Ureter (tissue), 1 donor: ENCODE measurements at regions not wholly inside any gene's neighbourhood (a gene's known extent, or its start where the extent isn't known, plus 50 kb on each side); places are given as distances from the start of the nearest gene placed in this dataset.
"Not testable (repeated sequence)": the region's sequence is repeated elsewhere in the genome, so short reads cannot be mapped to it uniquely, and the experiment has no call there.

Experiments used
- DNase-seq: peaks from one replicate; pipeline ENCODE4 v3.0.0-alpha.2; 2020; ENCODE audit warnings: low spot score
- donor health status: DM: yes; HTN: yes; CAD: no.

DNA sequence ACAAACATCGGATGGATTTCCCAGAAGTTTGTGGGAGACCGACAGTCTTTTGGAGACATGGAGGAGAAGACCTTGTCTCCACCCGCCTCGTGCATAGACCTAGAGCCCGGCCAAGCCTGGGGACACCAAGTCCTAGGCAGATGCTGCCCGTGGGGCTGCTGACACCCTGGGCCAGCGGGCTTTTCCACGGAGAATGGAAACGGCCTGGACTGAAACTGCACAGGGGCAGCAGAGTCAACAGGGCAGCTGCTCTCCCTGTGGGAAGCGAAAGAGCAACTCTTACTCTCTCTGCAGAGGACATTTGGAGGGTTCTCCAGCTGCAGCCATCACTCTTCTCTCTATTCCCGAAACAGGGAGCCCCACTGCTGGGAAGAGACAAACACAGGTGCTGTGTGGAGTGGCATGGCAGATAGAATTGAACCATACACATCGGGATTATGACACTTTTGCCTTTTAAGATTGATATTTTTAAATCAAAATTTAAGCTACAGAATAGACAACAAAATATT, 401.2 kb downstream of the THBS2 start:
- no peak for DNase-seq

DNA sequence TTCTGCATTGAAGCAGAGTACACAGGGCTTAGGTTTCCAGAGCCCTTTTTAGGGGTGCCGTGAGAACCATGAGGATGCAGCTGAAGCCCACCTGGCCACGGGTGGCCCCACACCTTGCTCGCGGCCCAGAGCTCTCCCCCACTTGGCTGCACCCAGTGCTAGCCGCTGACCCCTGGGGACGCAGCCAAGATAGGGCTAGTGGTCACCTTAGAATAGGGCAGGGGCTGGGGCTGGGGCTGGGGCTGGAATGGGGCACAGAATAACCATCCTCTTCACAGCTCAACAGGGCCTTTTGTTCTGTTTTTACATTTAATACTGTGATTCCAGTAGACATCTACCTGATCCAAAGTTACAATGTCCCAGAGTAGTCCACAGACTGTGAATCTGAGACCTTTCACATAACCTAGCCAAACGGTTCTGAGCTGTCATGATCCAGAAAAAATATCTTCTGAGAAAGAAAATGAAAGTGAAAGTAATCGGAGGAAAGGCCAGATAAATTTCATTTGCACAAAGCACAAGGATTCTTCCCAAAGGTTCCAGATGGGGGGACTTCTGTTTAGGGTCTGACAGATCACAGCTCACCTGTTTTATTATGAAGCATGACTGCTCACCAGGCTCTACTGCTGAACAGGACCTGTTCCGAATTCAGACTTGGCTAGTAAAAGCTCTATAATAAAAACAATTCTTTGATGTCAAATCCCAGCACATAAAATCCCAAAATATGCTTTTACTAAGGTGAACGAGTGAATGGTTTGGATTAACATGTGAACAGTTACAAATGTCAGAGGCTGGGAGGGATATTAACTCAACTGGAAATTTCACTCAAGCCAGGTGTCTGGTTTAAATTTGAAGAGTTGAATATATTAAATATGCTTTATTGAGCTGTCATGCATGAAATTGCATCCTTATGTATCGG, 401.9 kb downstream of the THBS2 start:
- DNase-seq = no peak

DNA sequence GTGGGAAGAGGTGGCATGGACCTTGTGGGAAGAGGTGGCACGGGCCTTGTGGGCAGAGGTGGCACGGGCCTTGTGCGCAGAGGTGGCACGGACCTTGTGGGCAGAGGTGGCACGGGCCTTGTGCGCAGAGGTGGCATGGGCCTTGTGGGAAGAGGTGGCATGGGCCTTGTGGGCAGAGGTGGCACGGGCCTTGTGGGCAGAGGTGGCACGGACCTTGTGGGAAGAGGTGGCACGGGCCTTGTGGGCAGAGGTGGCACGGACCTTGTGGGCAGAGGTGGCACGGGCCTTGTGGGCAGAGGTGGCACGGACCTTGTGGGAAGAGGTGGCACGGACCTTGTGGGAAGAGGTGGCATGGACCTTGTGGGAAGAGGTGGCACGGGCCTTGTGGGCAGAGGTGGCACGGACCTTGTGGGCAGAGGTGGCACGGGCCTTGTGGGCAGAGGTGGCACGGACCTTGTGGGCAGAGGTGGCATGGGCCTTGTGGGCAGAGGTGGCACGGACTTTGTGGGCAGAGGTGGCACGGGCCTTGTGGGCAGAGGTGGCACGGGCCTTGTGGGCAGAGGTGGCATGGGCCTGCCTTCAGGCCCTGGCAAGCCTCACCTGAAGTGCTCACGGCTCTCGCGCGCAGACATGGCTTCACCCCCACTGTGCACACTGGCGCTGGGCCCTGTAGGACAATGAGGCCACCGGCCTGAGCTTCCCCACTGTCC, 403.5 kb downstream of the THBS2 start:
- DNase-seq = not testable (repeated sequence)

DNA sequence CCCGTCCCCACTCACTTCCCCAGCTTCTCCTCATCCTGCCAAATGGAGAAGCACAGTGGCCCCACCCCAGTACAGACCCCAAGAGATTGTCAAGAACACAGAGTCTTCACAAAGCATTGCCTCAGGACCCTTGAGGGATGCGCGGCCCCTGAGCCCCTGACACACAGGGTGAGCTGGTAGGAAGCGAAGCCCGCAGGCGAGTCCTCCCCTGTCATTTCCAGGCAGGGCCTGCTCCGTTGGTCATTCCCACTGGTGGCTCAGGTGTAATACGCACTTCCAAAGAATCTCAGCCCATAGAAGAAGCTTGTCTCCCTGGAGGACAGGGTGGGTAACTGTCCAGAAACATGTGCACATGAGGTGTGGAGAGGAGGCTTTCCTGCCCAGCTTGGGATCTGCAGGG, 404.2 kb downstream of the THBS2 start:
- DNase-seq = no peak

DNA sequence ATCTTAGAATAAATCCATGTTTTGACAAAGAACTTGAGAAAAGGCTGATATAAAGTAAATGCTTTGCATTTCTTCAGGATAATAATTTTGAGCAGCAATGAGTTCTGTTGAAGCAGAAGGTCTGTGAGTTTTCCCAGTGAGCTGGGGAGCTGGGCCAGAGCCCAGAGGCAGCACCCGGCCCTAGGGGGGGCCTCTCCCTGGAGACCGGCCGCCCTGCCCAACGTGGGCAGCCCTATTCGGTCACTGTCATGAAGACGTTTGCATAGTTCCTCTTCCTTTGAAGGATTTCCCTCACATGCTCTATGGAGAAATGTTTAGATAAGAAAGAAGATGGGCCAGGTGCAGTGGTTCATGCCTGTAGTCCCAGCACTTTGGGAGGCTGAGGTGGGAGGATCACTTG, 404.8 kb downstream of the THBS2 start:
- DNase-seq = no peak

DNA sequence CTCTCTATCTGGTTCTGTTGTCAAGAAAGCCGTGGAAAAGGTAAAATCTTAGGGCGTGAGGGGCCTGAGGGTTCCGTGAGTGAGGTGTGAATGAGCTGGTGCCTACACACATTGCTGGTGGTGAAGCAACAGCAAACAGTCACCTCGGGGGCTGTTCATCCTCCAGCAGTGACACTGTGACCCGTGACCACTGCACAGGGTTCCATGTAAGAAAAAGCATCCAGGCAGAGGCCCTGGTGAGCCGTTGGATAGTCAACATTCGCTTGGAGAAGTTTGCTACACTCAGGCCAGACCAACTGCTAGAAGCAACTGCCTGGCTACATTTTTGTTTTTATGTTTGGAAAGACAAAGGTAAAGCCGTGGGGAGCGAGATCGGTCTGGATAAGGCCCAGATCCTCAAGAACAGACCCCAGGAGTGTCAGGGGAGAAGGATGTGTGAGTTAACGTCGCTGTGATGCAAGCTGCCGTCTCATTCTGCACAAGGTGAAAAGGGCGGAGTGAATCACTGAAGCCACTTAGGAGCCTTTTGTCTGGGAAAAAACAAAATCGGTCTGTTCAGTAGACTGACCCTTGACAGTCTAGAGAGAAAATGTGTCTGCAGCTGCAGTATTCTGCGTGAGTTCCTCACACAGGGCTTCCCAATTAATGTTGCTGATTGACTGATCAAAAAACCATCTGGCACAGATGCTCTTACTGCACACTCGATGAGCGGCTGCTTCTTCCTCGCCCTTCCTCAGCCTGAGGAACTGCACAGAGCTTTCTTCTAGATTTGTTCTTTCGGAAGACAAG, 404.0 kb downstream of the SMOC2 start:
- no peak for DNase-seq

DNA sequence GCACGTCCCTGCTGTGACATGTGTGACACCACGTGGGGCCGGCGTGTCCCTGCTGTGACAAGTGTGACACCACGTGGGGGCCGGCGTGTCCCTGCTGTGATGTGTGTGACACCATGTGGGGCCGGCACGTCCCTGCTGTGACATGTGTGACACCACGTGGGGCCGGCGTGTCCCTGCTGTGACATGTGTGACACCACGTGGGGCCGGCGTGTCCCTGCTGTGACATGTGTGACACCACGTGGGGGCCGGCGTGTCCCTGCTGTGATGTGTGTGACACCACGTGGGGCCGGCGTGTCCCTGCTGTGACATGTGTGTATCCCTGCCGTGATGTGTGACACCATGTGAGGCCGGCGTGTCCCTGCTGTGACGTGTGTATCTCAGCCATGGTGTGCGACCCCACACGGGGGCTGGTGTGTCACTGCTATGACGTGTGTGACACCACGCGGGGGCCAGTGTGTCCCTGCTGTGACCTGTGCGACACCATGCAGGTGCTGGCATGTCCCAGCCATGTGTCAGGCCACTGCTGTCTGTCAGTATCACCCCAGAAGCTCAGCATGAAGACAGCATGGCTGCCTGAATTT, 401.7 kb downstream of the SMOC2 start:
- DNase-seq = not testable (repeated sequence)

DNA sequence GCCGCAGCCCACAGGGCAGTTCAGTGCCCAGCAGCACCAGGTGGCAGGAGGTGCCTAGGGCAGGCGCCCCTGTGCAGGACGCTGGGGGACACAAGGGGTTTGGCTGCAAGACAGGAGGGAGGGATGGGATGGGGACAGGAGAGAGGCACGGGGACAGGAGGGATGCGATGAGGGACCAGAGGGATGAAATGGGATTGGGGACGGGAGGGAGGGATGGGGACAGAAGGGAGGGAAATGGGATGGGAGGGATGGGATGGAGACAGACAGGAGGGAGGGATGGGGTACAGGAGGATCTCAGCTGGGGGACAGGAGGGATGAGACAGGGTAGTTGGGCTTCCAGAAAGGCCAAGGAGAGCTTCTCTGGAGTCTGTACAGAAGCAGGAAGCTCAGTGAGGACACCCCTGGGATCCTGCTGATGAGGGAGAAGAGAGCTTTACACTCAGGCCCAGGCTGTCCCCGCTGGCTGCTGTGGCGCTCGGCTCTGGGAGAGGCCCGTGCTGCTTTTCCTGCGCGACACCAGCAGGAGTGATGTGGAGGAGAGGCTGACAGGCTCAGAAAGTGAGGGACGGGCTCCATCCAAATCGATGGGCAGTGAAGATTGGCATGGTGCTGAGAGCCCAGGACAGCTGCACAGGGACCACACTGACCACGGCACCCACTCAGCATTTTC, 400.8 kb downstream of the SMOC2 start:
- no peak for DNase-seq

DNA sequence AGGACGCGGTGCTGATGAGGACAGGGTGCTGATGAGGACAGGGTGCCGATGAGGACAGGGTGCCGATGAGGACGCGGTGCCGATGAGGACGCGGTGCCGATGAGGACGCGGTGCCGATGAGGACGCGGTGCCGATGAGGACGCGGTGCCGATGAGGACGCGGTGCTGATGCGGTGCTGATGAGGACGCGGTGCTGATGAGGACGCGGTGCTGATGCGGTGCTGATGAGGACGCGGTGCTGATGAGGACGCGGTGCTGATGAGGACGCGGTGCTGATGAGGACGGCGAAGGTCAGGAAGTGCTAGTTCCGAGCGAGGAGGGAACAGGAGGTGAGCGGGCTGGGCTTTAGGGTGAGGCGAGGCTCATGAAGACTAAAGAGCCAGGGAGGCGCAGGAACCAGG, 399.9 kb downstream of the SMOC2 start:
- not testable (repeated sequence) for DNase-seq

DNA sequence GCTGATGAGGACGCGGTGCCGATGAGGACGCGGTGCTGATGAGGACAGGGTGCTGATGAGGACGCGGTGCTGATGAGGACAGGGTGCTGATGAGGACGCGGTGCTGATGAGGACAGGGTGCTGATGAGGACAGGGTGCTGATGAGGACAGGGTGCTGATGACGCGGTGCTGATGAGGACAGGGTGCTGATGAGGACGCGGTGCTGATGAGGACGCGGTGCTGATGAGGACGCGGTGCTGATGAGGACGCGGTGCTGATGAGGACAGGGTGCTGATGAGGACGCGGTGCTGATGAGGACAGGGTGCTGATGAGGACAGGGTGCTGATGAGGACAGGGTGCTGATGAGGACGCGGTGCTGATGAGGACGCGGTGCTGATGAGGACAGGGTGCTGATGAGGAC, 399.3 kb downstream of the SMOC2 start:
- not testable (repeated sequence) for DNase-seq

DNA sequence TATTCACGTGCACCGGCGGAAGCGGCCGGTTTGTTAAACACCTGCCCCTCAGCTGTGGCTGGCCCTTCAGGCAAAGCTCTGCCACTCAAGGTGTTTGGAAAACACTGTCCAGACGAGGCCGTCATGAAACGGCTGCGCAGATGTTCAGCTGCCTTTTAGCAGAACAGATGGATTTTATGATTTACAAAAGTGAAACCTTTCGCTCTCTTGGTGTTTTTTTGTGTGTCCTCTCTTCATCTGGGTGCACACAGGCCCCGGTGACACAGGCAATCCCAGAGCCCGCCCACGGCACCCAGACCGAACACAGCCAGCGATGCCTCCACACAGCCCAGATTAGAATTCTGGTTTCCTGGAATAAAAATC, 397.0 kb downstream of the SMOC2 start:
- no peak for DNase-seq

DNA sequence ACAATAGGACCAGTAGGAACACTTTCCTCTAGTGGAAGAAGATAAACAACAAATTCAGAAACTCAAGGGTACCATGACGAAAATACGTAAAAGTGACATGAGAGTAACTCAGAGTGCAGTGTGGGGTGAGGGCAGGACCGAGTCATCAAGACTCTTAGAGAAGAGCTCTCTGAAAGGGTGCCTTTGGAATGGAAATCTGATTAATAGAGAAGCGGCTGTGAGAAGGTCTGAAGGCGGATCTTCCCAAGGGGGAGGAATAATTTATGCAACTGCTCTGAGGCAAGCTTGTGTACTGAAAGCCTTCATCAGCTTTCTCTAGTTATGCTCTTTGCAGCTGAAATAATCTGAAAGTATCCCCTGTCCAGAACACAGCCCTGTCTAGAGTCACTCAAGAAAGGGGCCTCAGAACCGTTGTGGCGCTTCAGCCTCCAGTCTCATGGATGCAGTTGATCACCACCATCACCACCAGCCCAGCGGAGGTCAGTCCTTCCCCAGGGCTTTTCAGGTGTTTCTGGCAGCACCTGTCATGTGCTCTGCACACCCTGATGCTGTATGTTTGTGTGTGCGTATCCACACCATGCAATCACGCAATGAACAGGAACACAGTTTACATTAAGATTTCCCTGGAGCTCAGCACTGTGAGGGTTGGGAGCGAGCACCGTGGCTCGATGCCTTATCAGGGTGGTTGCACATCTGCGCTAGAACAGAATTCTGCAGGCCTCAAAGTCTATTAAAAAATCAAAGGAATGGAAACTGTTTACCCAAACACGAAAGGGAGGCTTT, 396.5 kb downstream of the SMOC2 start:
- DNase-seq = no peak

DNA sequence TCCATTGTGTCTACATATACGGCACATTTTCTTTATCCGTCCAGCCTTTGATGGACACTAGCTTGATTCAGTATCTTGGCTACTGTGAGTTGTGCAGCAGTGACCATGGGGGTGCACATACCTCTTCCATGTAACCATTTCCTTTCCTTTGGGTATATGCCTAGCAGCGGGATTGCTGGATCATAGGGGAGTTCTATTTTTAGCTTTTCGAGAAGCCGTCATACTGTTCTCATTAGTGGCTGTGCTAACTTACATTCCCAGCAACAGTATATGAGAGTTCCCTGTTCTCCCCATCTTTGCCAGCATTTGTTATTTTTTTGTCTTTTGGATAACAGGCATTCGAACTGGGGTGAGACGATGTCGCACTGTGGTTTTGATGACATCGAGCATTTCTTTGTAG, 395.0 kb downstream of the SMOC2 start:
- no peak for DNase-seq

DNA sequence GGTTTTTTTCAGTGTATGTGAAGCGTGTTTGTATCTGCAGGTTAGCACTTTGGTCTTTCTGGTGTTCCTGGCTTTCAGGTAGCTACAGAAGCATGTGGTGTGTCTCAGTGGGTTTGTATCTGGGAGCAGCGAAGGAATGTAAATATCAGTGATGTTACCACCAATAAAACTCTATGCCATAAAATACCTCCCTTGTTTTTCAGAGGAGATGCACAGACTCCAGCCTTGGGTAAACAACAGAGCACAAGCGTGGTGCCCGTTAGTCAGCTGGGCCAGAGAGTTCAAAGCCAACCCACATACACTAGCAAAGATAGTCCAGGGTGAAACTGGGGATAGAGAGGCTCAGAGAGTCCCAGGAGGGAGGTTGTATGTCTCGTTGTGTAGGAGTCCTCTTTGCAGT, 393.8 kb downstream of the SMOC2 start:
- DNase-seq = no peak

DNA sequence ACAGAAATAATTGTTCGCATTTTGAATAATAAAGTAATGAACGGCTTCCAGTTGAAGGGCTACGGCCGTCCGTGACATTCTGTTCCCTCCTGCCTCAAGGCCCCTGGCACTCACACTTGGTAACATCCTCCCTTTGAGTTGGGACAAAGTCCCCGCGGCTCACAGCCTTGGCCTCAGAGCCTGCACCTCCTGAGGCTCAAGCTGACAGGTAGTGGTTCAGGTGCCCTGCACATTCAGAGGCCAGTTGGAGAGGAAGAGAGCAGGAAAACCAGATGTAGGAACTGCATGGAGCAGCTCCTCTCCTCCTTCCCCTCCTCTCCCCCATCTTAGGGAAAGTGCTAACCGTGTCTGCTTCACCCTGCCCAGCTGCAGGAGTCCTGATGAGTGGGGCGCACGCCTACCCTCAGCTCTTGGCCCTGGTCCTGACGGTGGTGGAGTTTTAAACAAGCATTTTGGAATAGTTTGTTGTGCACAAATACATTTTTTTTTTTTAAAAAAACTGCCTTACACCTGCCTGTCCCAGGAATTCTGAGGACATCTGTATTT, 393.1 kb downstream of the SMOC2 start:
- no peak for DNase-seq

DNA sequence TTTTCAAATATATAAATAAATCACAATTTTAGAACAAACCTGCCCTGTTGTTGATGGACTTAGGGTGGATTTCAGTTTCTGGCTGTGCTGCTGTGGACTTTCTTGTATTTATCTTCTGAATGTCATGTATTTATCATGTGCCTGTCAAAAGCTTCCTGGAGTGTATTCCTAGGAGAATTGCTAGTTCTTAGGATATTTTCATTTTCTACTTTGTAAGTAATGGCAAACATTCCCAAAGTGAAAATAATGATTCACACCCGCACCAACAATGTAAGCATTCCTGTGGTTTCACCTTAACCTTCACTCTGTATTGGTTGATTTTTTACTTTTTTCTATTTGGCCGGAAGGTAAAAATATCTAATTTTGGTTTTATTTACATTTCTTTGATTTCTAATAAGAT, 387.8 kb downstream of the SMOC2 start:
- DNase-seq = no peak

DNA sequence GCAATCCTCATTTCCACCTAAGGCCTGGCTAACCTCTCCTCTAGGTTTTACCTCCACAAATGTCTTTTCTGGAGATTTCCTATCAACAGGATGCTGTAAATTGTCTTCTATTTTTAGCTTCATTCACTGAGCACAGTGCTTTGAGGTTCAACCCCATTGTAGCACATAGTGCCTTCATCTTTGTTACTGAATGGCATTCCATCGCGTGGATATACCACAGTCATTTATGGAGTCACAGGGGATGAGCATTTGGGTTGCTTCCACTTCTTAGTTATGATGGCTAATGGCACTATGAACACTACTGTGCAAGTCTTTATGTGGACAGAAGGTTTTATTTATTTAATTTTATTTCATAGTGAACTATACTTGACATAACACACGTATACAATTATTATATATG, 387.1 kb downstream of the SMOC2 start:
- no peak for DNase-seq

DNA sequence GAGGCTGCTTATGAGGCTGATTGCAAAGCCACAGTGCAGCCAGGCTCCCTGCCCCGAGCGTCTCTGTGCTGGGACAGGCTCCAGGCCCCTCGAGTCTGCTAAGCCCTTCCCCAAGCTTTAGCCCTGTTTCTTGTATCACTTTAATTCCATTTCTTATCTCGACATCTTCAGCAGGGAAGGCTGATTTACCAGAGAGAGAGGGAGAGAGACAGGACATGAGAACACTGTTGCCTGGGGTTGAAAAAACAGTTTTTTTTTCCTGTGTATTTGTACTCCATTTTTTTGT, 386.5 kb downstream of the SMOC2 start:
- DNase-seq = no peak

DNA sequence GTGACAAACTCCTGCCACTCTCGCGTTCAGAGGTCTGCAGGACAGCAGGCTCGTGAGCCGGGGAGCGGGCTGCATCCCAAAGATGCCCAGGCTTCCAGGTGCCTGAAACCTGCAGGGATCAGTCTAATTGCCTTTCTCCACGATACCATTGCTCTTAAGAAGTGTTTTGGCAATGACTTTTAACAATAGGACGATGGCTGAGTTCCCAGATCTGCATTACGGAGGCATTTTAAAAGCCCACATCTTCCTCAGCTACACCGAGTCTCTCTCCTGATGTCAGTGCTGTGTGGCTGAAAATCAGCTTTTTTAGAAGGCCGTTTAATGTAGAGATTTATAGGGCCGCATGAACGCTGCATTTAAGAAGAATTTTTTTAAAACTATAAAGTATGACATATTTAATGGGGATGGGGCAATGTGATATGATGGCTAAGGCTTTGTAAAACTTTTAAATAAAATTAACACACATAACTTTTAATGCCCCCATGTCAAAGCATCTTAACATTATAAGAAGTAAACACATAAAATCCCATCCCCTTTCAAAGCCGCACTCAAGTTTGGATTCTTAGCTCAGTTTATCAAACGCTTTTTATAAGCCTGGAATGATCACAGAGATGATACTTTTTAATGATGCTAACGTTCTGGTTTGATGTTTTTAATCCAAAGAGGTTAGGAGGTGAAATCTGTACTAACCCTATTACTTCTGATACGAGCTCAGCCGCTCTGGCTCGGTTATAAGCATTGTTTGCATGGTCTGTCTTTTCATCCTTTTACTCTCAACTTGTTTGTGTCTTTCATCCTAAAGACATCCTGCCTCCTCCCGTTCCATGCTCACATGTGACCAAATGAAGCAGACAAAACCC, 386.0 kb downstream of the SMOC2 start:
- no peak for DNase-seq

DNA sequence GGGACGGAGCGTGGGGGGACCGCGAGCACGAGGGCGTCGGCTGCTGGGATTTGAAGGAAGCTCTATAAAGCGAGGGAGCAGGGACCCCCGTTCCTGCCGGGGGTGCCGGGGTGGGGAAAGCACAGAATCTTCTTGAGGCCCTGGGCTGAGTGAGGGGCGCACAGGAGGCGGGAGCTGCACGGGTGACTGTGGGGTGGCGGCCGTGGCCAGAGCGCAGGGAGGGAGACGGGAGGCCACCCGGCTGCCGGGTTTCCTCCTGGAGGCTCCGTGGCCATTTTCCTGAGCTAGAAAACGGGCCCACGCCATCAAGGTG, 385.1 kb downstream of the SMOC2 start:
- no peak for DNase-seq
